GM18907 (cell line): ENCODE measurements at regions not wholly inside any gene's neighbourhood (a gene's known extent, or its start where the extent isn't known, plus 50 kb on each side); places are given as distances from the start of the nearest gene placed in this dataset.

Experiments used
- ATAC-seq: cut with Tn5 transposase; IDR thresholded peaks from one replicate; pipeline ENCODE4 v1.9.1; 2021; ENCODE audit warnings: mild to moderate bottlenecking, moderate library complexity; ENCODE audit not compliant: unreplicated experiment

- no peak for ATAC-seq
These were observed 357.8 kb upstream of the TBL1XR1 start for GRCh38 chr3:177554895-177555759.

GRCh38 chr3:177557548-177557947, 360.3 kb upstream of the TBL1XR1 start:
- no peak for ATAC-seq

- no peak for ATAC-seq
These were observed 364.1 kb upstream of the TBL1XR1 start for GRCh38 chr3:177561365-177561764.

- no peak for ATAC-seq
These were observed 364.6 kb upstream of the TBL1XR1 start for GRCh38 chr3:177561769-177562392.

GRCh38 chr3:177563243-177563780, 366.0 kb upstream of the TBL1XR1 start:
- no peak for ATAC-seq

GRCh38 chr3:177563792-177564191, 366.5 kb upstream of the TBL1XR1 start:
- ATAC-seq = no peak

- ATAC-seq = no peak
These were observed 368.7 kb upstream of the TBL1XR1 start for GRCh38 chr3:177565981-177566380.

GRCh38 chr3:177567833-177568232, 370.6 kb upstream of the TBL1XR1 start:
- ATAC-seq = no peak

- ATAC-seq = no peak
These were observed 371.9 kb upstream of the TBL1XR1 start for GRCh38 chr3:177569193-177569592.

GRCh38 chr3:177569875-177570657, 372.8 kb upstream of the TBL1XR1 start:
- no peak for ATAC-seq

GRCh38 chr3:177571271-177571943, 374.1 kb upstream of the TBL1XR1 start:
- no peak for ATAC-seq

- no peak for ATAC-seq
These were observed 374.6 kb upstream of the TBL1XR1 start for GRCh38 chr3:177571944-177572315.

- ATAC-seq = no peak
These were observed 377.1 kb upstream of the TBL1XR1 start for GRCh38 chr3:177574222-177574856.

GRCh38 chr3:177576746-177577145, 379.5 kb upstream of the TBL1XR1 start:
- no peak for ATAC-seq

- ATAC-seq = peak; percentile 75
These were observed 381.2 kb upstream of the TBL1XR1 start for GRCh38 chr3:177578488-177578887.

GRCh38 chr3:177579419-177579818, 382.1 kb upstream of the TBL1XR1 start:
- ATAC-seq = no peak

- no peak for ATAC-seq
These were observed 383.2 kb upstream of the TBL1XR1 start for GRCh38 chr3:177580437-177580836.

- ATAC-seq = no peak
These were observed 388.0 kb upstream of the TBL1XR1 start for GRCh38 chr3:177585271-177585670.

- ATAC-seq = no peak
These were observed 391.9 kb upstream of the TBL1XR1 start for GRCh38 chr3:177589041-177589650.

- peak; percentile 75 for ATAC-seq
These were observed 392.7 kb upstream of the TBL1XR1 start for GRCh38 chr3:177589911-177590381.
